AG04450 (cell line): ENCODE measurements at regions not wholly inside any gene's neighbourhood (a gene's known extent, or its start where the extent isn't known, plus 50 kb on each side); places are given as distances from the start of the nearest gene placed in this dataset.

Experiments
- CTCF ChIA-PET: fragments of 300-600, 350-600 bp; formaldehyde crosslinking; extraction: SDS; loops from one replicate; lab custom pipeline; 2022; ENCODE audit warnings: antibody characterized with exemption, inconsistent platforms; lab: Charles Lee
- POLR2A ChIA-PET: fragments of 350-600 bp; formaldehyde crosslinking; extraction: SDS; loops from one replicate; lab custom pipeline; 2021; ENCODE audit warnings: antibody characterized with exemption, inconsistent platforms; lab: Yijun Ruan, JAX
- DNase-seq: peaks from one replicate; pipeline ENCODE4 v3.0.0-alpha.2; 2011; ENCODE audit warnings: low read depth, low spot score
- H3K27ac ChIP-seq: one replicate; pipeline ENCODE4 v1.5.1; 2012; ENCODE audit warnings: low read depth, low read length, control low read depth
- H3K27me3 ChIP-seq: one replicate; pipeline ENCODE4 v1.6.0; 2012; ENCODE audit warnings: low read length; ENCODE audit not compliant: control insufficient read depth, insufficient read depth
- H3K4me3 ChIP-seq: 2 replicates; pipeline ENCODE4 v1.5.1; 2011; ENCODE audit warnings: mild to moderate bottlenecking, low read depth, low read length, control low read depth
- H3K9me3 ChIP-seq: 2 replicates; pipeline ENCODE4 v1.5.1; 2012; ENCODE audit warnings: low read length; ENCODE audit not compliant: control insufficient read depth, insufficient read depth
- TF ChIP-seq, protein P1 (sequence below): IDR thresholded peaks from 2 replicates; pipeline ENCODE4 v1.5.1; 2011; ENCODE audit warnings: low read depth, low read length, control low read depth, inconsistent platforms

- TF ChIP-seq, protein P1, sequence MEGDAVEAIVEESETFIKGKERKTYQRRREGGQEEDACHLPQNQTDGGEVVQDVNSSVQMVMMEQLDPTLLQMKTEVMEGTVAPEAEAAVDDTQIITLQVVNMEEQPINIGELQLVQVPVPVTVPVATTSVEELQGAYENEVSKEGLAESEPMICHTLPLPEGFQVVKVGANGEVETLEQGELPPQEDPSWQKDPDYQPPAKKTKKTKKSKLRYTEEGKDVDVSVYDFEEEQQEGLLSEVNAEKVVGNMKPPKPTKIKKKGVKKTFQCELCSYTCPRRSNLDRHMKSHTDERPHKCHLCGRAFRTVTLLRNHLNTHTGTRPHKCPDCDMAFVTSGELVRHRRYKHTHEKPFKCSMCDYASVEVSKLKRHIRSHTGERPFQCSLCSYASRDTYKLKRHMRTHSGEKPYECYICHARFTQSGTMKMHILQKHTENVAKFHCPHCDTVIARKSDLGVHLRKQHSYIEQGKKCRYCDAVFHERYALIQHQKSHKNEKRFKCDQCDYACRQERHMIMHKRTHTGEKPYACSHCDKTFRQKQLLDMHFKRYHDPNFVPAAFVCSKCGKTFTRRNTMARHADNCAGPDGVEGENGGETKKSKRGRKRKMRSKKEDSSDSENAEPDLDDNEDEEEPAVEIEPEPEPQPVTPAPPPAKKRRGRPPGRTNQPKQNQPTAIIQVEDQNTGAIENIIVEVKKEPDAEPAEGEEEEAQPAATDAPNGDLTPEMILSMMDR = no peak
- H3K27ac ChIP-seq = no peak overlapping the region
- H3K4me3 ChIP-seq = no peak overlapping the region
- no peaks in the 10 kb centered on the region for H3K9me3 ChIP-seq
- H3K27me3 ChIP-seq = no peaks in the 10 kb centered on the region
- ChIA-PET POLR2A (no interaction called here), CTCF (no interaction called here)
- DNase-seq = no peak
Observed at GRCh38 chr1:87956750-87957149, 628.1 kb downstream of the LMO4 start.

GRCh38 chr1:87957331-87957730, 628.7 kb downstream of the LMO4 start:
- no peak overlapping the region for H3K4me3 ChIP-seq
- H3K27ac ChIP-seq = no peak overlapping the region
- CTCF ChIA-PET = no interaction called here
- POLR2A ChIA-PET = no interaction called here
- no peaks in the 10 kb centered on the region for H3K27me3 ChIP-seq
- DNase-seq = no peak
- H3K9me3 ChIP-seq = no peaks in the 10 kb centered on the region
- TF ChIP-seq, protein P1 = no peak

GRCh38 chr1:87958201-87958600, 629.5 kb downstream of the LMO4 start:
- POLR2A ChIA-PET = no interaction called here
- CTCF ChIA-PET = no interaction called here
- DNase-seq = no peak
- Histone ChIP-seq H3K27me3 (no peaks in the 10 kb centered on the region), H3K27ac (no peak overlapping the region), H3K9me3 (no peaks in the 10 kb centered on the region), H3K4me3 (no peak overlapping the region)
- TF ChIP-seq, protein P1 = no peak

- Histone ChIP-seq H3K27ac (no peak overlapping the region), H3K4me3 (no peak overlapping the region), H3K27me3 (no peaks in the 10 kb centered on the region), H3K9me3 (no peaks in the 10 kb centered on the region)
- DNase-seq = no peak
- TF ChIP-seq, protein P1 = no peak
- CTCF ChIA-PET = no interaction called here
- POLR2A ChIA-PET = no interaction called here
Observed at GRCh38 chr1:87958716-87959115, 630.0 kb downstream of the LMO4 start.

DNA sequence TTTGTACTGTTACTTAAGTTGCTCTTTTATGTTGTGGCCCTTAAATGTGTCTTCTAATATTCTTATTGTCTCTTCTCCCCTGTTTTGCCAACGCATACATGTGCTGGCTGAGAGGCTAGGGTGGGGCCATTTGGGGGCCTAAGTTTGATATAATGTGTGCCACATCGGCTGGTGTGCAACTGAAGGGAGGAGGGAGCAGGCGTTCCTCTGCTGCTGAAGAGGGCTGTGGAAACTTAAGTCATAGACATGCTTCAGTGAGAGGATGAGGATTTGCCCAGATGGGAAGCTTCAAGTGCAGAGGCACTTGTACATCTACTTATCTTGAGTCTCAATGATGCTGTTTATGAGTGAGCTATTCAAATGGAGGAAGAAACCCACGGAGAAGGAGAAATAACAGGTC, 630.6 kb downstream of the LMO4 start:
- POLR2A ChIA-PET = no interaction called here

More for the DNA sequence above, 630.6 kb downstream of the LMO4 start:
- H3K4me3 ChIP-seq = no peak overlapping the region
- no peaks in the 10 kb centered on the region for H3K9me3 ChIP-seq
- CTCF ChIA-PET = no interaction called here
- TF ChIP-seq, protein P1 = no peak
- no peak for DNase-seq
- H3K27me3 ChIP-seq = no peaks in the 10 kb centered on the region
- no peak overlapping the region for H3K27ac ChIP-seq
